MM.1S (cell line): ENCODE measurements at regions not wholly inside any gene's neighbourhood (a gene's known extent, or its start where the extent isn't known, plus 50 kb on each side); places are given as distances from the start of the nearest gene placed in this dataset.

ENCODE experiments used
- DNase-seq: peaks from one replicate; pipeline ENCODE4 v3.0.0-alpha.2; 2015
- H2AFZ ChIP-seq: fragments of 300-600 bp; sonication (generic); 2 replicates; pipeline ENCODE4 v1.6.0; 2016; ENCODE audit warnings: antibody characterized with exemption, low read length
- H3F3A ChIP-seq: fragments of 300-600 bp; sonication (generic); 2 replicates; pipeline ENCODE4 v1.6.1; 2016; ENCODE audit warnings: mild to moderate bottlenecking, antibody characterized with exemption, low read length, moderate library complexity, mixed read lengths; ENCODE audit not compliant: insufficient read depth
- H3K27ac ChIP-seq: fragments of 300-600 bp; sonication (generic); 2 replicates; pipeline ENCODE4 v1.5.1; 2016; ENCODE audit warnings: mild to moderate bottlenecking, low read length
- H3K27me3 ChIP-seq: fragments of 300-600 bp; sonication (generic); replicated peaks from 2 replicates; pipeline ENCODE4 v1.6.0; 2016; ENCODE audit warnings: low read length; ENCODE audit not compliant: insufficient read depth
- H3K36me3 ChIP-seq: fragments of 300-600 bp; sonication (generic); replicated peaks from 2 replicates; pipeline ENCODE4 v1.6.1; 2016; ENCODE audit warnings: mild to moderate bottlenecking, low read length, mixed read lengths; ENCODE audit not compliant: insufficient read depth
- H3K4me1 ChIP-seq: fragments of 300-600 bp; sonication (generic); 2 replicates; pipeline ENCODE4 v1.6.1; 2016; ENCODE audit warnings: low read length, mixed read lengths
- H3K4me2 ChIP-seq: fragments of 300-600 bp; sonication (generic); 2 replicates; pipeline ENCODE4 v1.6.0; 2016; ENCODE audit warnings: low read depth, low read length
- H3K4me3 ChIP-seq: fragments of 300-600 bp; sonication (generic); 2 replicates; pipeline ENCODE4 v1.5.1; 2016; ENCODE audit warnings: low read length, mixed read lengths
- H3K79me2 ChIP-seq: fragments of 300-600 bp; sonication (generic); 2 replicates; pipeline ENCODE4 v1.6.1; 2016; ENCODE audit warnings: mixed run types, low read length, mixed read lengths
- H3K9ac ChIP-seq: fragments of 300-600 bp; sonication (generic); 2 replicates; pipeline ENCODE4 v1.6.1; 2016; ENCODE audit warnings: low read length, mixed read lengths
- H3K9me2 ChIP-seq: fragments of 300-600 bp; sonication (generic); replicated peaks from 2 replicates; pipeline ENCODE4 v1.6.1; 2016; ENCODE audit warnings: mild to moderate bottlenecking, low read length, mixed read lengths; ENCODE audit not compliant: insufficient read depth
- H3K9me3 ChIP-seq: fragments of 300-600 bp; sonication (generic); replicated peaks from 2 replicates; pipeline ENCODE4 v1.6.1; 2016; ENCODE audit warnings: mild to moderate bottlenecking, low read length, mixed read lengths; ENCODE audit not compliant: insufficient read depth
- H4K20me1 ChIP-seq: fragments of 300-600 bp; sonication (generic); 2 replicates; pipeline ENCODE4 v1.6.1; 2016; ENCODE audit warnings: mild to moderate bottlenecking, low read length, moderate library complexity, mixed read lengths; ENCODE audit not compliant: insufficient read depth
- CTCF ChIP-seq: fragments of 300-600 bp; sonication (generic); IDR thresholded peaks from 2 replicates; pipeline ENCODE4 v1.5.1; 2016; ENCODE audit warnings: antibody characterized with exemption, low read length, mixed read lengths
- EZH2 ChIP-seq: fragments of 300-600 bp; sonication (generic); optimal IDR thresholded peaks from 2 replicates; pipeline ENCODE3; 2017; ENCODE audit warnings: low read depth, mild to moderate bottlenecking, antibody characterized with exemption, low read length, mixed read lengths
- EZH2phosphoT487 ChIP-seq: fragments of 300-600 bp; sonication (generic); IDR thresholded peaks from 2 replicates; pipeline ENCODE4 v1.6.1; 2018; ENCODE audit warnings: antibody characterized with exemption, low read length

GRCh38 chr10:3652886-3653285 lies 132.1 kb downstream of the KLF6 start:
- Histone ChIP-seq H3K9me2 (no peaks in the 10 kb centered on the region), H2AFZ (no peak overlapping the region), H3F3A (no peaks in the 10 kb centered on the region), H3K27me3 (no peaks in the 10 kb centered on the region), H3K4me3 (no peak overlapping the region), H4K20me1 (no peaks in the 10 kb centered on the region), H3K27ac (no peak overlapping the region), H3K9ac (no peak overlapping the region), H3K9me3 (no peaks in the 10 kb centered on the region), H3K4me2 (no peak overlapping the region), H3K4me1 (no peaks in the 10 kb centered on the region), H3K79me2 (no peaks in the 10 kb centered on the region), H3K36me3 (no peaks in the 10 kb centered on the region)
- TF ChIP-seq EZH2, result no peak
- no peak for TF ChIP-seq EZH2phosphoT487
- TF ChIP-seq CTCF, result no peak
- DNase-seq, result no peak

DNA sequence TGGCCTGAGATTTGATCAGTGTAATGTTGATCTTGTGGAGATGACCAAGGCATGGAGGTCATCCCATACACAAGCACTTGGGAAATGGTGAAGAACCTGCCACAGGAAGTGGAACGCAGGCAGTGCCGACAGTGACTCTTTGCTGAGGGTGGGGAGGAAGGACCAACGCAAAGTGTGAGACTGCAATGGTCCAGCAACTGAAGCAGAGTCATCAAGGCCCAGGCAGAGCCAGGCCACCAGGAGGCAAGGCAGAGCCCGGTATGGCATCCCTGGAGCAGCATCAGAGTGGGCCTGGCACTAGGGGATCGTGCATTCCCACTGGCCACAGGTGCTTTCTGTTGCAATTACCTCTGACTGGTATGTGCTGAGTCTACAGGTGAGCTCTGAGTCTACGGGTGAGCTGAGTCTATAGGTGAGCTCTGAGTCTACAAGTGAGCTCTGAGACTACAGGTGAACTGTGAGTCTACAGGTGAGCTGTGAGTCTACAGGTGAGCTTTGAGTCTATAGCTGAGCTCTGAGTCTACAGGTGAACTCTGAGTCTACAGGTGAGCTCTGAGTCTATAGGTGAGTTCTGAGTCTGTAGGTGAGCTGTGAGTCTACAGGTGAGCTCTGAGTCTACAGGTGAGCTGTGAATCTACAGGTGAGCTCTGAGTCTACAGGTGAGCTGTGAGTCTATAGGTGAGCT lies 132.9 kb downstream of the KLF6 start:
- no peak for DNase-seq
- H3K9me3 ChIP-seq, result no peaks in the 10 kb centered on the region
- TF ChIP-seq EZH2phosphoT487 (no peak), EZH2 (no peak), CTCF (no peak)

GRCh38 chr10:3648576-3648975 lies 136.4 kb downstream of the KLF6 start:
- Histone ChIP-seq H3K4me2 (no peak overlapping the region), H3F3A (no peaks in the 10 kb centered on the region), H3K4me1 (no peaks in the 10 kb centered on the region), H3K36me3 (no peaks in the 10 kb centered on the region), H3K4me3 (no peak overlapping the region), H2AFZ (no peak overlapping the region), H4K20me1 (no peaks in the 10 kb centered on the region), H3K27me3 (no peaks in the 10 kb centered on the region), H3K9me3 (no peaks in the 10 kb centered on the region), H3K9ac (no peak overlapping the region), H3K27ac (no peak overlapping the region), H3K9me2 (no peaks in the 10 kb centered on the region), H3K79me2 (no peaks in the 10 kb centered on the region)
- TF ChIP-seq CTCF (no peak), EZH2phosphoT487 (no peak), EZH2 (no peak)
- no peak for DNase-seq

More for the DNA sequence above, 132.9 kb downstream of the KLF6 start:
- Histone ChIP-seq H3K4me3 (no peak overlapping the region), H3K27ac (no peak overlapping the region), H3K27me3 (no peaks in the 10 kb centered on the region), H3K36me3 (no peaks in the 10 kb centered on the region), H4K20me1 (no peaks in the 10 kb centered on the region), H3K4me1 (no peaks in the 10 kb centered on the region), H3K9ac (no peak overlapping the region), H3K4me2 (no peak overlapping the region), H3F3A (no peaks in the 10 kb centered on the region), H3K79me2 (no peaks in the 10 kb centered on the region), H3K9me2 (no peaks in the 10 kb centered on the region), H2AFZ (no peak overlapping the region)
